Chondrocyte (in vitro differentiated cells): ENCODE measurements at regions not wholly inside any gene's neighbourhood (a gene's known extent, or its start where the extent isn't known, plus 50 kb on each side); places are given as distances from the start of the nearest gene placed in this dataset.

ENCODE experiments used
- DNase-seq: peaks from one replicate; pipeline ENCODE4 v3.0.0; 2021; ENCODE audit warnings: mixed read lengths, low spot score
- H3K27ac Mint-ChIP-seq: one replicate; pipeline ENCODE4 v1.8.0; 2021; ENCODE audit warnings: mild to moderate bottlenecking, moderate library complexity, mixed read lengths; ENCODE audit not compliant: unreplicated experiment
- H3K27me3 Mint-ChIP-seq: 2 replicates; pipeline ENCODE4 v1.8.0; 2021; ENCODE audit warnings: low read depth, mixed read lengths
- H3K36me3 Mint-ChIP-seq: 2 replicates; pipeline ENCODE4 v1.8.0; 2021; ENCODE audit warnings: low read depth, mixed read lengths
- H3K4me1 Mint-ChIP-seq: 2 replicates; pipeline ENCODE4 v1.8.0; 2021; ENCODE audit warnings: low read depth, mild to moderate bottlenecking, mixed read lengths
- H3K4me3 Mint-ChIP-seq: one replicate; pipeline ENCODE4 v1.8.0; 2021; ENCODE audit warnings: mild to moderate bottlenecking, moderate library complexity, mixed read lengths; ENCODE audit not compliant: unreplicated experiment
- H3K9me3 Mint-ChIP-seq: 2 replicates; pipeline ENCODE4 v1.8.0; 2021; ENCODE audit warnings: low read depth, mixed read lengths
- TF ChIP-seq, protein P1 (sequence below): fragments of 200-600 bp; sonication (generic); IDR thresholded peaks from 2 replicates; pipeline ENCODE4 v1.5.0; 2021; ENCODE audit warnings: antibody characterized with exemption, mild to moderate bottlenecking, moderate library complexity

DNA sequence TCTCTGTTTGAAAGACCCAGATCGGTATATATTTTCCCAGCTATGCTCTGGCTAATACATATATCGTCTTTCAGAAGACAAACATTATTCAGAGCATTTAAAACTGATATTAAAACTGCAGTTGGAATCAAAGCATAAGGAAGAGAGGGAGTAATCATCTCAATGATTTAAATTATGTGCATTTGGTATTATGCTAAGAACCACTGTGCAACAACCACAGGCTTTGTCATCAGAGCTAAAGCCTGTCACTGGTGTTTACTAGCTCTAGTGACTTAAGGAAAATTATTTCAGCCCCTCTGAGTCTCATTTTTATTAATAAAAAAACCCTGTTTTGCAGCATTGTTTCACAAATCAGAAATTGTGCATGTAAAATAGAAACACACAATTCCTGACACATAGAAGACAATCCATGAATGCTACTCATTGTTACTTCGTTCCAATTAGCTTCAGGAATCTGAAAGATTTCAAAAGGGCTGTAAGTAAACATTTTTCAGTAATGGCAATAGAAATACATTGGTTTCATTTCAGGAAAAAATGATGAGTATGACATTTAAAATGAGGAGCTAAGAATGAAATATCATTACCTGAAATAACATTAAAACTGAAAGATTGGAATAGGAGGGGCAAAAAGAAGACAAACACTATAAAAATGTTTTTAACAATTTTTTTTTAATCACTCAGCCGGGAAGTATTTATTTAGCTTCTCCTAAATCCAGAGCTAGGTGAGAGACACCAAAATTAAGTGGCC, 136.5 kb upstream of the ADAMTS18 start:
- TF ChIP-seq, protein P1, sequence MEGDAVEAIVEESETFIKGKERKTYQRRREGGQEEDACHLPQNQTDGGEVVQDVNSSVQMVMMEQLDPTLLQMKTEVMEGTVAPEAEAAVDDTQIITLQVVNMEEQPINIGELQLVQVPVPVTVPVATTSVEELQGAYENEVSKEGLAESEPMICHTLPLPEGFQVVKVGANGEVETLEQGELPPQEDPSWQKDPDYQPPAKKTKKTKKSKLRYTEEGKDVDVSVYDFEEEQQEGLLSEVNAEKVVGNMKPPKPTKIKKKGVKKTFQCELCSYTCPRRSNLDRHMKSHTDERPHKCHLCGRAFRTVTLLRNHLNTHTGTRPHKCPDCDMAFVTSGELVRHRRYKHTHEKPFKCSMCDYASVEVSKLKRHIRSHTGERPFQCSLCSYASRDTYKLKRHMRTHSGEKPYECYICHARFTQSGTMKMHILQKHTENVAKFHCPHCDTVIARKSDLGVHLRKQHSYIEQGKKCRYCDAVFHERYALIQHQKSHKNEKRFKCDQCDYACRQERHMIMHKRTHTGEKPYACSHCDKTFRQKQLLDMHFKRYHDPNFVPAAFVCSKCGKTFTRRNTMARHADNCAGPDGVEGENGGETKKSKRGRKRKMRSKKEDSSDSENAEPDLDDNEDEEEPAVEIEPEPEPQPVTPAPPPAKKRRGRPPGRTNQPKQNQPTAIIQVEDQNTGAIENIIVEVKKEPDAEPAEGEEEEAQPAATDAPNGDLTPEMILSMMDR = no peak
- no peak overlapping the region for H3K4me3 Mint-ChIP-seq
- no peaks in the 10 kb centered on the region for H3K9me3 Mint-ChIP-seq
- H3K27ac Mint-ChIP-seq = no peak overlapping the region
- DNase-seq = no peak
- H3K36me3 Mint-ChIP-seq = no peaks in the 10 kb centered on the region
- H3K4me1 Mint-ChIP-seq = no peaks in the 10 kb centered on the region
- H3K27me3 Mint-ChIP-seq = peaks cover 18% of the 10 kb centered on the region

DNA sequence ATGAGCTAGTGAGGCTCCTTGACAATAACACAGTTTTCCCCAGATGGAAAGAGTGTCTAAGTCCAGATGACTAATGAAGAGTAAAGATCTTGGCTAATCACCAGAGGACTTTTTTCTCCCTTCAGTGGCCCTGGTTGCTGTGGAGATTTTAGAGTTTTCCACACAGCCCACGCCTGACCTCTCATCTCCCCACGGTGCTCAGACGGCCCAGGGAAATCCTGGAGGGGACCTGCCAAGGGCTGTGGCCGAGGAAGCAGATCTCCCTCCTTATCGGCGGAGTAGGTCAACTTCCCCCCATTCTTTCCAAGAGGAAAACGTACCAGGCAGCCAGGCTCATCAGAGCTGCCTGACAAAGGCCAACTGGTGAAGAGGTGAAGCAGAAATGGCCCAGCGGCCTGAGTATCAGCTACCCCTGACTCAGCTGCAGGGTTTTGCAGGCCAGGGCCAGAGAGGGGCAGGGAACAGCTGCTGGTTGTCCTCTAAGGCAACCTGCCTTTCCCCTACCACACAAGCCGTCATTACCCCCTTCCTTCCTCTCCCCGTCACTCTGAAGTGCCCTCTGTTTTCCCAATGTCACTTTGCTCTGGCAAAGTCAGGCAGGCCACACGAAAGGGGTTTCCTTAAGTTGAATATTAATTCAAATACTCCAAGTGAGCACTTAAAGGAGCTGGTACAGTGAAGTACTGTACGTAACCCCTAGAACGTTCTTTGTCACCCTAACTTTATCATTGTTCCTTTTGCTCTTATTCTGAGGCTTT, 140.2 kb upstream of the ADAMTS18 start:
- H3K27ac Mint-ChIP-seq = no peak overlapping the region
- TF ChIP-seq, protein P1 = no peak

DNA sequence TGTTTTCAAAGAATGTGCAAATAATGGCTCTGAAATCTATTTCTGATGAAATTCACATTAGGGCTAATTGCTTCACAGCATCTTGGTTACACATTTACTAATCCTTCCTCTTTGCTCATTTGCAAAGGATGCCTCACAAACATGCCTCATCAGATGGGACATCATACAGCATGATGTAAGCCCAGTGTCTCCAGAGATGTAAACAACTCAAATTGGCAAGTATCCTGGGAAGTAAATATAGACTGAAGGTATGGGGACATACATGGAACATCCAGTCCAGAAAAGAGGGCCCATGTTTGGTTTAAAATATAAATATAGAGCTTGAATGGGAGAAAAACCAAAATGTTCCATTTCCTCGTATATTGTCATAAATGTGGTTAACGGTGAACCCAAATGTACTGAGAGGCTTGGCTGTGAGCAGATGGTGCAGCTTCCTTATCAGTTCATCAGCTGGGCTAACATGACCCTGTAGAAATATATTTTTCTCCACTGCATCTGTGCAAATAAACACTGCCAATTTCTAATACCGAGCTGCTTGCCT, 142.9 kb upstream of the NUDT7 start:
- H3K4me3 Mint-ChIP-seq = no peak overlapping the region
- H3K4me1 Mint-ChIP-seq = no peaks in the 10 kb centered on the region
- no peaks in the 10 kb centered on the region for H3K36me3 Mint-ChIP-seq
- no peak for DNase-seq
- H3K27me3 Mint-ChIP-seq = peaks cover 23% of the 10 kb centered on the region
- no peak overlapping the region for H3K27ac Mint-ChIP-seq
- H3K9me3 Mint-ChIP-seq = peaks cover 7% of the 10 kb centered on the region
- TF ChIP-seq, protein P1 = no peak

More for the DNA sequence above, 140.2 kb upstream of the ADAMTS18 start:
- Mint-ChIP-seq H3K4me3 (no peak overlapping the region), H3K36me3 (no peaks in the 10 kb centered on the region), H3K27me3 (peaks cover 17% of the 10 kb centered on the region), H3K4me1 (no peaks in the 10 kb centered on the region), H3K9me3 (peaks cover 7% of the 10 kb centered on the region)
- no peak for DNase-seq

DNA sequence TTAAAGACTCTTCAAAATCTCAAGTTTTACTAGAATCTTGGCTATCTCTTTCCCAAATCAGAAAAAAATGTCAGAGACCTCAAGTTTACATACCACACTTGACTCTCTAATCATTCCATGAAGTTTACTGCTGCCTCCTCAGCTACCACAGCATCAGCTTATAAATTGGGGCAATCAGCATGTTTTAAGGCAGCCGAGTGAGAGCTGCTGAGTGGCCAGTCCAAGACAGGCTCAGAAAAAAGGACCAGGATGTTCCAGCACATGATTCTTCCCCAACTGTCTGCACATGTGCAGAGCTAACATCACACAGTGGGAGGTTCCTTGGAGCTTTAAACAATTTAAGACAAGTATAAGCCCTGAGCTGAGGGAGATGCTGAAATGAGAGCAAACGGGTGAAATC, 140.6 kb upstream of the NUDT7 start:
- peaks cover 23% of the 10 kb centered on the region for H3K27me3 Mint-ChIP-seq
- H3K36me3 Mint-ChIP-seq = no peaks in the 10 kb centered on the region
- DNase-seq = no peak
- no peaks in the 10 kb centered on the region for H3K4me1 Mint-ChIP-seq
- H3K9me3 Mint-ChIP-seq = peaks cover 7% of the 10 kb centered on the region
- no peak overlapping the region for H3K4me3 Mint-ChIP-seq
- H3K27ac Mint-ChIP-seq = no peak overlapping the region
- TF ChIP-seq, protein P1 = no peak

DNA sequence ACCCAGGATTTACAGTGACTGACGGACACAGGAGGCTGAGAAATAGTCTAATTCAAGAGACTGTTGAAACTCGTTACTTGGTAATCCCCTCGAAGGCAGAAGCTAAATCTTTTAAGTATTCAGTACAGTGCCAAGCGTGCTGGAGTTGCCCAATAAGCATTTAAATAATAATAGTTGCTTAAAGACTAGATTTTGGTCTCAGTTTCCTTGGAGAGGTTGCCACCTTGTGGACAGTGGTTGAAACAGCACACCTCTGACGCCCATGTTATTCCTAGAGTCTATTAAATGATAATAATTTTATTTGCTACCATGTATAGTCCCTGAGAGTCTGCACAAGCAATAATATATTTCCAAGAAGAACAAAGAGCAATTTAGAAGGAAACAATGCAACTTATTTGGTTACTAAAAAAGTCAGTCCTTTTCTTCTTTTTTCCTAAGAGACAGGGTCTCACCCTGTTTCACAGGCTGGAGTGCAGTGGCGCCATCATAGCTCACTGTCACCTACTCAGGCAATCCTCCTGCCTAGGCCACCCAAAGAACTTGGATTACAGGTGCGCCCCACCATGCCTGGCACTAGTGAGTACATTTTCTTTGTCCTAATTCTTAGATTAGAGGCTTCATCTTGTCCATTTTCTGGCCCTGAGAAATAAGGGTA, 138.0 kb upstream of the NUDT7 start:
- DNase-seq = no peak
- peaks cover 29% of the 10 kb centered on the region for H3K27me3 Mint-ChIP-seq
- TF ChIP-seq, protein P1 = peak; percentile 99
- no peak overlapping the region for H3K4me3 Mint-ChIP-seq
- no peaks in the 10 kb centered on the region for H3K9me3 Mint-ChIP-seq
- peaks cover 2% of the 10 kb centered on the region for H3K4me1 Mint-ChIP-seq
- no peak overlapping the region for H3K27ac Mint-ChIP-seq
- no peaks in the 10 kb centered on the region for H3K36me3 Mint-ChIP-seq
